Activated T-cell treated with anti-CD3 and anti-CD28 coated beads for 24 hours (primary cell): ENCODE measurements at regions not wholly inside any gene's neighbourhood (a gene's known extent, or its start where the extent isn't known, plus 50 kb on each side); places are given as distances from the start of the nearest gene placed in this dataset.
"Not testable (repeated sequence)": the region's sequence is repeated elsewhere in the genome, so short reads cannot be mapped to it uniquely, and the experiment has no call there.

ENCODE experiments used
- DNase-seq: peaks from one replicate; pipeline ENCODE4 v3.0.0-alpha.2; 2020; ENCODE audit warnings: low read depth

- DNase-seq = no peak
Observed at GRCh38 chr2:209070262-209070661, 353.6 kb upstream of the MAP2 start.

- no peak for DNase-seq
Observed at GRCh38 chr2:209073151-209073550, 350.7 kb upstream of the MAP2 start.

DNA sequence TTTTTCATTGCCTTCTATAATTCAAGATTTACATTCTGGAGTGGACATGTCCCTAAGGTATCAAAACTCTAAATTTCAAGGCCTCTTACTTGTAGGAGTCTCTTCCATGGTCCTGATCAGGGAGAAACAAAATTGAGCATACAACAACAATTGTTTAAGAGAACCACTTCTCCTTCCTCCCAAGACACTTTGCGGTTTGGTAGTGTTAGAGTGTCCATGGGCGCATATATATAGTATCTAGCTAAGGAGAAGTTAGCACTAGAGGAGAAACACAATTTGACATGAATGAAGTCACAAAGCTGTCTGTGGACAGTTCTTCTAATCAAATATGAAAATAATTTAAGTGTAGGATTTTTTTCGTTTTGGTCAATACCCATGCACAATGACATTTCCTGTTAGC lies 349.1 kb upstream of the MAP2 start:
- no peak for DNase-seq

- no peak for DNase-seq
Observed at GRCh38 chr2:209076151-209076550, 347.7 kb upstream of the MAP2 start.

GRCh38 chr2:209086761-209087160 lies 337.1 kb upstream of the MAP2 start:
- no peak for DNase-seq

DNA sequence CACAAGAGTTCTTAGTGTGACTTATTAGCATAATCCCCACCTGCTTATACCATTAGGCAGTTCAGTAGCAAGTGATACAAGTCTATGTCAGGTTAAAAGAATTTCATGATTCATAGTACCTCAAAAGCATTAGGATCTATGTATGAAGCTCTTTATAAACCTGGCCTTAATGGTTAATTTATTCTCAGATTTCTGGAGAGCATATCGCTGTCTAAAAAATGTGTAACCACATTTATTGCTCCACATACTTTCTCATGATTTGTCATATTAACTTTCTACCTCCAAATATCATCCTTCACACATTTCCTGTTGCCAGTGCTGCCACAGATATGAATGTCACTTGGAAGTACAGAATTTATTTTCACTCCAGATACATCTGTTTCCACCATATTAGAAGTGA lies 332.8 kb upstream of the MAP2 start:
- no peak for DNase-seq

- DNase-seq = no peak
Observed at GRCh38 chr2:209094221-209094620, 329.6 kb upstream of the MAP2 start.

- no peak for DNase-seq
Observed at GRCh38 chr2:209095432-209095831, 328.4 kb upstream of the MAP2 start.

DNA sequence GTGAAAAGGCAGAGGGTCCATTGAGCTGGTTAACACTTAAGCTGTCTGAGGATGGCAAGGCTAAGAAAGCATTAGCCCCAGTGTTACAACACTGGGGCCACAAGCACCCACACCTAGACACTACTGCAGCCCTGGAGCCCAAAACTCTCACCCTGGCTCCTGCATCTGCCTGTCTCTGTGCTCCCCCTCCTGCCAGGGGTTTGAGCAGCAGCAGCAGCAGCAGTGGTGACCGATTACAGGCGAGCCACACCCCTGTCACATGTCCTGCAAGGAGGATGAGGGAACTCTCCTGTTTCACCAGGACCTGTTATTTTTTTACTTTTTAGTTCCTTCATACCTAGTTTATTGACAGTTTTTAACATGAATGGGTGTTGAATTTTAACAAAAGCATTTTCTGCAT lies 326.7 kb upstream of the MAP2 start:
- DNase-seq = no peak

- DNase-seq = no peak
Observed at GRCh38 chr2:209102319-209102718, 321.5 kb upstream of the MAP2 start.

GRCh38 chr2:209113026-209113425 lies 310.8 kb upstream of the MAP2 start:
- no peak for DNase-seq

GRCh38 chr2:209114588-209115240 lies 309.1 kb upstream of the MAP2 start:
- DNase-seq = no peak

DNA sequence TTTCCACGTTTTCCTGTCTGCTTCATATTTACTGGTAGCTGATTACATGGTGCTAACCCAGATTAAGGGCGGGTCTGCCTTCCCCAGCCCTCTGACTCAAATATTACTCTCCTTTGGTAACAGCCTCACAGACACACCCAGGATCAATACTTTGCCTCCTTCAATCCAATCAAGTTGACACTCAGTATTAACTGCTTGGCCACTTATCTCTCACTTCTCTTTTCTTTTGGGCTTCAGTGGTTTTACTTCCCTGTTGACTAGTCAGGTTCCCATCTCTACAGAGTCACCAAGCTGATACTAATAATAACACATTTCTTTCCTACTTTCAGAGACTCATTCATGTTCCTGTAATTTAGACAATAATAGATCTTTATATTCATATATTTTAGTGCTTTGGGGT lies 302.2 kb upstream of the MAP2 start:
- no peak for DNase-seq

DNA sequence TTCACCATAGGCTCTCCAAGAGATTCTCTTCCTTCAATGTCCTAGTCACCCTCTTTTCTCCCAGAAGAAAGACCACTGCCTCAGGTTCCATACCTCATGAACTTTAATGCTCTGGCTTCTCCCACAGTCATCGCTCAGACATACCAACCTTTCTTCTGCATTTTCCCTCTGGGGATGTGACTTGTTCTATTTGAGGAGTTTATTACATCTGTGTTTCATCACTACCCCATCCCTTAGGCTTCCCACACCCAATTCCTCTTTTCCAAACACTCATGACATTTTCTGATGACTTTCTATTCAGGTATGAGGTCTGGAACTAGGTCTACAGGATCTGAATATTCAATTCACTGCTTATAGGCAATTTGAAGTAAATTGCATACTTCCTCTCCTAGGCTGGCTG lies 298.6 kb upstream of the MAP2 start:
- DNase-seq = no peak

DNA sequence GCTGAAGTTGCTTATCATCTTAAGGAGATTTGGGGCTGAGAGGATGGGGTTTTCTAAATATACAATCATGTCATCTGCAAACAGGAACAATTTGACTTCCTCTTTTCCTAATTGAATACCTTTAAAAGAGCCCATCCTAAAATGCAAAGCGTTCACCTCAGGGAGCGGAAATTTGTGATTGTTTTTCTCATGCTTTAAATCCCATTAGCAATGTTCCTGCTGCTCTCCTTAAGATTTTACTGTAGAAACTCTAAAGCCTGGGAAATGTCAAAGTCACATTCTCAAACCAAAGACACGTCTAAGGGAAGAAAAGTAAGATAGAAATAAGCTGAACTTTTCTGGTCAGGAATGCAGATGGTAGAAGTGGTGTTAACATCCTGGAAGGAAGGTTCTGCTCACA lies 285.8 kb upstream of the MAP2 start:
- DNase-seq = no peak

- no peak for DNase-seq
Observed at GRCh38 chr2:209141142-209141541, 282.7 kb upstream of the MAP2 start.

DNA sequence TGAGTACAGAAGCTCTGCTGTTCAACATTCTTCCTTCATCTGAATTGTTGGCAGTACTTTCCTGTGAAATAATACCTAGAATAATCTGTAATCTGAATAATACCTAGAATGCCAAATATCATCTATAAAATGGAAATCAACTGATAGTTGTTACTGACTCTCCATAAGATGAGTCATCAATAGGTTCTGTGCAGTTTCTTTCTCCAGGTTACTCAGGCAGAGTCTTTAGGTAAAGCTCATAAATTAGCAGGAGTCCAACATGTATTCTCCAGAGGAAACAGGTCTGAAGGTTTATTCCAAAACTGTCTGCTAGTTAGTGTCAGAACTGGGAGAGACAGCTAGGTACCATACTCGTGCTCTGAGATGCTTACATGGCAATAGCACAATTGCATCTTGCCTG lies 282.0 kb upstream of the MAP2 start:
- no peak for DNase-seq

DNA sequence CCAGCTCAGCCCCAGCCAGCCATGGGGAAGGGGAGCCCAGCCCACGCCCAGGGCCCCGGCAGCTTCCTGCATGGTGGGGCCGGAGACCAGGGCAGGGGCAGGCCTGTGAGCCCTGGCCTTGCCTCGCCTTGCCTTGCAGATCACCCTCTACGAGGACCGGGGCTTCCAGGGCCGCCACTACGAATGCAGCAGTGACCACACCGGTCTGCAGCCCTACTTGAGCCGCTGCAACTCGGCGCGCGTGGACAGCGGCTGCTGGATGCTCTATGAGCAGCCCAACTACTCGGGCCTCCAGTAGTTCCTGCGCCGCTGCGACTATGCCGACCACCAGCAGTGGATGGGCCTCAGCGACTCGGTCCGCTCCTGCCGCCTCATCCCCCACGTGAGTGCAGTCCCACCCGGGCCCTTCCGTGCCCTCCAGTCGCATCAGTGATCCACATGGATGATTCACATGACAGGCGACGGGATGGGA lies 278.6 kb upstream of the MAP2 start:
- not testable (repeated sequence) for DNase-seq

DNA sequence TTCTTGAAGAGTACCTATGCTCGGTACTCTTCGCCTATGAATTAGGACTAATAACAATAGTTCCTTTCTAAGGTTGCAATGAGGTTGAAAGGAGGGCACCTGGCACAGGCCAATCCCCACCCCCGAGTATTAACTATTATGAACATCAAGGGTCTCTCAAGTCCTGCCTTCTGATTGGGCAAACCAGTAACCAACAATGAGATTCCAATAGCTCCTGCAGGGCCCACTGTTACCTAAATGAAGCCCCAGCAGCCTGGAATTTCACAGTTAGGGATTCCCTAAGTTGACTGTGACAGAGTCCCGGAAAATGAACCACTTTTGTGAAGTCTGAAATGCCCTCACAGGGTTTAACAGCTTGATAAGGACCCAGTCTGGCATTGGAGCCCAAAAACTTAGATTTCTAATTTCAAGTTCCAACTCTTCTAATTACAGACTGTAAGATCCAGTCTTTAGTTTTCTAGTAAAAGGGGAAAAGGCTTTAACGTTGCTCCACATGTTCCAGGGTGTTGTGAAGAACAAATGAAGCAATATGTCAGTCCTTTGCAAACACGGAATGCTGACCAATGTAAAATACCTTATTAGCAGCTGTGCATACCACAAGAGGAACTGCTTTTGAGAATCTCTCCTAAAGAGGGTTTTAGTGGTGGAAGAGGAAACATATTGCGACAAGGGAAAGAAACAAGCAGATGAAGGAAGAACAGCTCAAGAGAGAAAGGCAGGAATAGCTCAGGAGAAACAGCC lies 277.7 kb upstream of the MAP2 start:
- DNase-seq = no peak

GRCh38 chr2:209146682-209147320 lies 277.0 kb upstream of the MAP2 start:
- DNase-seq = no peak

DNA sequence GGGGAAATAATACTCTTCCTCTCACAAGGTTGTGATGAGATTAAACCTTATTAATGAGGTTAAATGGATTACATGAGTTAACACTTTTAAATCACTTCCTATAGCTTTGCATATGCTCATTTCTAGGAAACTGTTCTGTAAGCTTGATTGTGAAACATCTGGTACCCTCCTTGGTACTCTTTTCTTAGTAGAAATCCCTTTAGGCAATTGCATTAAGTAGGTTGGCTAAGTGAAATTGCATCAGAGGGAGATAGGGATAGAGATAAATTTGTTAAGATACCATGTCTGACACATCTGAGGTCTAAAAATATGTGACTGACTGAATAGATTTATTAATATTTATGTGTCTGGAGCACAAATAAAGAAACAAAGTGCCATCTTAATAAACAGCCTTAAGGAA lies 275.9 kb upstream of the MAP2 start:
- no peak for DNase-seq

GRCh38 chr2:209160800-209161588 lies 262.9 kb upstream of the MAP2 start:
- no peak for DNase-seq

GRCh38 chr2:209162129-209162528 lies 261.7 kb upstream of the MAP2 start:
- no peak for DNase-seq
